NCI-H446 (cell line): ENCODE measurements at regions not wholly inside any gene's neighbourhood (a gene's known extent, or its start where the extent isn't known, plus 50 kb on each side); places are given as distances from the start of the nearest gene placed in this dataset.
A peak's percentile ranks its signal among the peaks of the same experiment; 100 is the strongest.

Experiments
- DNase-seq, 2 experiments: peaks; one replicate each; lab custom pipeline; 2025; lab: John Stamatoyannopoulos, UW

DNA sequence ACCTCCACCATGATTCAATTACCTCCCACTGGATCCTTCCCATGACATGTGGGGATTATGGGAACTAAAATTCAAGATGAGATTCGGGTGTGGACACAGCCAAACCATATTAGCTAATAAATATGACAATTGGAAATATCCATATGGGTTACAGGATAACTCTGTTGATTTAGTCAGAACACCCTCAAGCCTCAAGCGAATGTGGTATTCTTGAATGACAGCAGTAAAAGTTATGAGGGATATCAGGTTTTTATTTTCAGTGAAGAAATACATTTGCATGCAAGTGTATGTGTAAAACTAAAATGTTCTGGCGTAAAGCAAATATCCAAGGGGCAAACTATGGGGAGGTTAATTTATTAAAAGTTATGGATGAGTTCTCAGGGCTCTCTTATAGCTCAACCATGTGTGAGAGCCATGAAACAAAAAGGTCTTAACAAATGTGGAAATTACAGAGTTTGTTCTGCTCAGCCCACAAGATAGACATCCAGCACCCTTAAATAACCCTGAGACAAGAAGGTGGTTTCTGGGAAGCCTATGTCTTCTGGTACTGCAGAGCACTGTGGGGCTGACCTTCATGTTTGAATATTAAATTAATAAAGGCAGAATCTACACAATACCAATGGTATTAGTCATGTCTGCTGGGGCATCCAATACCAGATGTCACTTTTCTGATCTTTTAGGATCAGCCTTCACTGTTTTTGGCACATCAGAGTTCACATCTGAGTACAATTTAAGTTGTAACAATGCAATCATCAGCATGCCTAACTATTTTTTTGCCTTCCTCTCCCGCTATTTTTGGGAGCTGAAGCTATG lies 370.5 kb upstream of the RSPO3 start:
- no peak for DNase-seq

DNA sequence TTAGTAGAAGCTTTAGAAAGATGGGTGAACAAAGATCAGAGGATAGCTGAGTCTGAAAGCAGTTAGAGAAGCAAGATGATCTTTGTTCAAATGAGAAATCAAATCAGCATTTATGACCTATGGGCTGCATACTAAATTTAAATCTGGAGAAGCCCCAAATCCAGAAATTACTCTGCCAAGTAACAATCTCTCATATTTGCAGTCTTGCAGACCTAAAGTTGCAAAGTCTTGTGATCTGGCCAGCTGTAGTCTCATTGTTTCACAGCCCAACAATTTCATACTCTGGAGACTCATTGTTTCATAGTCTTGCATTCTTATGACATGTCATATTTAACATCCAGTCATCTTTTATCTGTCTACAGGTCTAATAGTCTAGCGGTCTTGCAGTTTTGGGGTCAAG lies 364.9 kb upstream of the RSPO3 start:
- DNase-seq, result no peak

DNA sequence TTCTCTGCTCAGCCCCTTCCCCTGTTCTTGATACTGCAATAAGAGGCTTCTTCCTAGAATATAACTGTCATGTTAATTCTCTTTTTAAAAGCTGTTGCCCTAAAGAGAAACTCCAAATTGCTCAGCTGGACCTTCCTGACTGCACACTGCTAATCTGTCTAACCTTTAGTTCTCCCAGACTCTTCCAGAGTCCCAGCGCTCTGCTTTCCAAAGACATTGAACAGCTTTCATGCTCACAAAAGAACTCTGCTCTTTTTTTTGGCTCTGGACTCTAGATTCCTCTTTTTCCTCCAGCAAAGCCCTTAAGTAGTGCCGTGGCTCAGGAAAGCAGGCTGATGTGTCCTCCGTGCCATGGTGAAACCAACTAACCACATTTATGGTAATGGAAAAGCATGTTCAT lies 356.6 kb upstream of the RSPO3 start:
- DNase-seq, result no peak

DNA sequence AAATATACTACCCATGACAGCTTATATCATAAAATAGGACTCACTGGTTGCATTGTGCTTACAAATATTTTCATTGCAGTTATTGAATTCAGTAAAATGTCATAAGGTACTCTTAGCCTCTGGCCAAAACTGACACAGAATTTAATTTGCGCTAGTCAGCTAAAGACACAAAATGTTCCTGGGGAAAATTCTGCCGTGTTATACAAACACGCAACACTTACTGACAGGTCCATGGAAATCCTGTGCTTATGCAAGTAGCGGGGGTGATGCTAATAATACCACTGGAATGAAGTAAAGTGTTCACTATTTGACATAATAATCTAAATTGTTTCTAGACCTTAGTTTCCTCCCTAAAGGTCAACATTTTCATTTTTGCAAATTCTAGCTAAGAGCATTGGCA lies 354.4 kb upstream of the RSPO3 start:
- DNase-seq, result no peak

DNA sequence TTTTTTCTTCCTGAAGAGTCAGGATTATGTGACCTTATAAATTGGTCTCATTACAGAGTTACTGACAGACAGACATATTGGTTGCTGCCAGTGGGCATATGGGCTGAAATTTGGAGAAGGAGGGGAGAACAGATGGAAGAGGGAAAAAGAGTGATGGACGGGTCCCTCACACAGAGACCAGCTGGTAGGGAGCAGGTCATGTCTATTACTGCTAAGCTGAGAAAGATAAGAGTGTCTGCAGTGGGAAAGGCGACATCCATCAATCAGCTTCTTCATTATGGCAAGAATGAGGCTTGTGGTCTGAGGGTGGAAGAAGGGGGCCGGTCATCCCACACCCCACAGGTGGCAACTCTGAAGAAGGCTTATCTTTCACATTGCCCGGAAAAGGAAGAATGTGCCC lies 353.8 kb upstream of the RSPO3 start:
- no peak for DNase-seq

DNA sequence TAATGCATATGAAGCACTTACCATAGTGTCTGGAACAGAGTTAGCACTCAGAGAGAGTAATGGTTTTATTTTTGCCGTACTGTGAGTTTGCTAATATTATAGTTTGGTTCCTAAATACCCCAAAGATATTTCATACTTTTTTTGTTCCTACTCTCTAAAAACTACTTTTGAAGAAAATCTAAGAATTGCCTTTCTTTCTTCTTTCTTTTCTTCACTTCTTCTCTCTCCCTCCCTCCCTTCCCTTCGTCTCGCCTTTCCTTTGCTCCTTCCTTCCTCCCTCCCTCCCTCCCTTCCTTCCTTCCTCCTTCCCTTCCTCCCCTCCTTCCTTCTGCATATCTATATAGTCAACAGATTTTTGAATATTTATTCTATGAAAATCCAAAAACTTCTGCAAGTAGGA lies 351.7 kb upstream of the RSPO3 start:
- DNase-seq, result no peak

DNA sequence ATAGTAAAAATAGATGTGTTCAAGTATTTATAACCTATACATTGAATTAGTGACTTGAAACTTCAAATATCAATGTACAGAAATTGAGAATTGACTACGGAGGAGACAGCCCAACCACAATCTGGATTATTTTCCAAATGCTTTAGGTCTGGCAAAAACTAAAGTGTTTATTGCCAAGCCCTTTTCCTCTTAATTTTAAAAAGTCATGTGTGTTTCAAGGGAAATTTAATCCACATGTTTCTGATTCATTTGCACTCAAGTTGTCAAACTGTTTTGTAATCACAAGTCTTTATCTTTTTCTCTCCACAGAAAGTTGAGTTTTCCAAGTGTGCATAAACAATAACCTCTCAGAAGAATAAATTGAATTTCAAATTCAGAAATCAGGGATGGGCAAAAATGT lies 350.8 kb upstream of the RSPO3 start:
- DNase-seq, result no peak

DNA sequence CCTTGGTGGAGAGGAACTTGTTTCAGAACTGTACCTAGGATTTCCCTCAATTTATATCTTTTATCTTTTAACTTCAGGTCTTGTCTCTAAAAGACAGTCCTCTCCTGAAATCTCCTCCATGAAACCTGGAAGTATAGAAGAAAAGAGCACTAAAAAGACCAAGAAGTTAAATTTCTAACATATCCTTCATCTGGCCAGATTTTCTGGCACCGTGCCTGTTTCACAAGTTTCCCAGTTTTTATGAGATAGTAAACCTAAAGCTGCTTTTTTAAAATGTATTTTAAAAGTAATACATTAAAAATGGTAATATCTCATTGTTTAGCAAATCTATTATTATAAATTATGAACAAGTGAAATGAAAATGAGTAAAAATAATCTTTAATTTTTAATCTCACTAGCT lies 348.3 kb upstream of the RSPO3 start:
- no peak for DNase-seq

DNA sequence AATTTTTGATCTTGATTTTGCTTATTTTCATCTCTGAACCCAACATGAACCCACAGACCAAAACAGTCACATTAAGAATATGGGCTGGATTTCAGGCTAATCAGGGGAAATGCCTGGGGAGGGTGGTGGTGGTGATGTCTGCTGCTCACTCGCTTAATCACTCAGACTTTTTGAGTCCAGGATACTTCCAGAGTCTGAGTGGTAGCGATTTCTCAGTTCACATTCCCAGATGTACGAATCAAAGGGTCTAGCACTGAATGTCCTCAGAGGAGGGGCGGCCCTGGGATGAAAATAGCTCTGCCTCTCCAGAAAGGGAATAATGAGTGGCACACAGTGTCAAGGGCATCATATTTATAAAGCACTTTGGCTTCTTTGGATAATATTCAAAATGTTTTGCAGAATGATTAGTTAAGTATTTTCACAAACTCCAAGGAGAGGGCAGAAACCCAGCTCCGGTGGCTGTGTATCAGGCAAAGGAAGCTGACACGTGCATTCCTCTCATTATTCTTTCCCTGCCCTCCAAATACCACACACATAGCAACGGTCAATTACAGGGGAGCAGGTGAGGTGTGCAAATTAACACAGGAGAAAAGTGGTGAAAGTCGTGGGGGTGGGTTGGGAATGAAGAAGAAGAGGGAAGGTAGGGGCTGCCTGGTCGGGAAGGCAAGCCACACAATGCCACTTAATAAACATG lies 345.2 kb upstream of the RSPO3 start:
- DNase-seq, result no peak

DNA sequence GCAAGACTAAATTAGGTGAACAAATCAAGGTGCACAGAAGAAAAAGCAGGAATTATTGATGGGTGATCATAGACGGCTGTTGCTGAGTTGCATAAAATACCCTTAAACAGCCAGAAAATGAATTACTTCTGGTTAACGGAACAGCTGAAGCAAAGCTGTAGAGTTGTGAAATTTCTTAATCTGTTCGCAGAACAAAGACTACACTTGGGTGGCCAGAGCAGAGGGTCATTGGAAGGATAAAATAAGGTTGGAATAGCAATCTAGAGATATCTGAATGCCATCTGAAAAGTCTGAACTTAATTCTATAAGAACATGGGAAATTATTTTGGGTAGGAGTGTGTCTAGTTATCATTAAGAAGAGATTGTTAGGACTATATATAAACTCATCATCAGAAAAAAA lies 339.1 kb upstream of the RSPO3 start:
- no peak for DNase-seq

DNA sequence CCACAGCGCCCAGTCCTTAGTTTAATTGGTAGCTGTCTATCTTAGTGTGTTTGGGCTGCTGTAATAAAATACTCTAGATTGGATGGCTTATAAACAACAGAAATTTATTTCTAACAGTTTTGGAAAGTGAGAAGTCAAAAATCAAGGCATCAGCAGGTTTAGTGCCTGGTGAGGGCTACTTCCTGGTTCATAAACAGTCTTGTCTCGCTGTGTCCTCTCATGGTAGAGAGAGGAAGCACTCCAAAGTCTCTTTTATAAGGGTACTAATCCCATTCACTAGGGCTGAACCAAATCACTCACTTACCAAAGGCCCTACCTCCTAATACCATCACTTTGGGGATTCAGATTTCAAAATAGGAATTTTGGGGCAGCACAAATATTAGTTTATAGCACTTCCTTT lies 336.9 kb upstream of the RSPO3 start:
- DNase-seq, result no peak

DNA sequence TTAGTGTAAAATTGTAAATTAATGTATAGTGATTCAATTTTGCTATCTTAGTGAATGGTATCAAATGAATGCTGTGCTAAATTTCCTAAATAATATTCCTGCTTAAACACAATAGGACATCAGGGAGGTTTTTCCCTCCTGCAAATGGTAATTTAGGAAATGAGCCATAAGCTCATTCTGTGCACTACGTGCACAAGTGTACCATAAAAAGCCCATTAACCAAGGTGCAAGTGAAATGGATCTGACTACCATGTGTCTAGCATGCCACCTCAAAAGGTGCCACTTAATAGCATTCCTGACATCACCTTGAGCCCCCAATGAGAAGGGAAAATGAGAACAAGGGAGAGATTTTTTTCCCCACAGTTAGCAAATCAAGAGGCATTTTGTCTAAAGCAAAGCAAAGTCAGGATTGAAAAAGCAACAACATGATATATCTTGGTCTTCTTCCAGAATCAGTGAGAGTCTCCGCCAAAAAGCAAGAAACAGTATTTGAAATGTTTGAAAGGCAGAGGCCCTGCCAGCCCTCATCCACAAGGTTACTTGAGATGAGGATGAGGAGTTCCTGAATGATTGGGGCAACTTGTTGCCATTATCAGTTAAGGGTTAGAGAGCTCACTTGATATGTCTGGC lies 334.2 kb upstream of the RSPO3 start:
- DNase-seq, result no peak

DNA sequence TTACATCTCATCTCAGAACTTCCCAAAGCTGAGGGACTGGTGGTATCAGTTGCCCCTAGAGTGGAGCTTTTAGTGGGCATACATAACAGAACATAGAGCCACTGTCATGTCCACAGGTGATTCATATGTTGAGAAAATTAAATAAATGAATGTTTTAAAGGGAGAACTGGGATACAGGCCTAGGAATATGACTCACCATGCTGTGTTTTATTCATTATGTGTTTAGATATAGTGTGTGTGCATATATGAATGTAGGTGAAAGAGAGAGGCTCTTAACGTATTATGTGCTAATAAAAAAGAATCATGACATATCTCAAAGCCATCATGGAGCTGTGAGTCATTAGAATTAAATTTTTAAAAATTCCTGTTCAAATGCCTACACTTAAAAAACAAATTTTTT lies 332.2 kb upstream of the RSPO3 start:
- no peak for DNase-seq

DNA sequence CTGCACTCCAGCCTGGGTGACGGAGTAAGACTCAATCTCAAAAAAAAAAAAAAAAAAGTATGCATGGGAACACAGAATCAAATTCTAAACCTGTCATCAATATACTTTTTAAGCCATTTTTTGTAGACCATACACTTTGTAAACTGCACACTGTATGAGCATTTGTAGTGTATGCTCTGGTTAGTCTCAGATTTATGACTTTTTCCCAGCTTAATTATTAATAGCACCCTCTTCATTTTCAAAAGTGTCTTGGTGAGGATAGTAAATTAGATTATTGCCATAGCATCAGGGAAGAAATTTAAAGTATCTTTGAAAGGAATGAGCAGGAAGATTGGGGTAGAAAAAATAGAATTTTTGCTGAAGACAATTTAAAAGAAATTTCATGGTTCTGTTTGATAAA lies 330.8 kb upstream of the RSPO3 start:
- no peak for DNase-seq

DNA sequence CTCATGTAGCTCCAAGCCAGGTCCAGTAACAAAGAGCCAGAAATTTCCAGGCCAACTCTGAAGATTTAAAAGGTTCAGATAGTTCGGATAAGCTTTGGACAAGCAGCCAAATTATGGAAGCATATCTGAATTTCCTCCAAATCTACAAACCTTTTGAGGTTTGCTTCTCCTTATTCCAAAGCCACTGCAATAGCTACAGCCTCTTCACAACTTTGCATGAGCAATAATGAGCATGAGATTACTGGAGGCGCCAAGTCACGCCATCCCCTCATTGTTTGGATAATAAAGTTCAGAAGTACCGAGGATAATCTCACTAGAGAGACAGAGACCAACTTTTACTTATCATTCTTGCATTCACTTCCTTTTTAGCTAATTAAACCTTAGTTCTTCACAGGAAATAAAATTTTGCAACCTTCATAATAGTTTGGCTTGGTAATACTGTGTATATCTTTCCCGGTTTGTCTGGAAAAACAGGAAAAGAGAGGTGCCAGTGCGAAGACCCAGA lies 329.6 kb upstream of the RSPO3 start:
- DNase-seq, result no peak

DNA sequence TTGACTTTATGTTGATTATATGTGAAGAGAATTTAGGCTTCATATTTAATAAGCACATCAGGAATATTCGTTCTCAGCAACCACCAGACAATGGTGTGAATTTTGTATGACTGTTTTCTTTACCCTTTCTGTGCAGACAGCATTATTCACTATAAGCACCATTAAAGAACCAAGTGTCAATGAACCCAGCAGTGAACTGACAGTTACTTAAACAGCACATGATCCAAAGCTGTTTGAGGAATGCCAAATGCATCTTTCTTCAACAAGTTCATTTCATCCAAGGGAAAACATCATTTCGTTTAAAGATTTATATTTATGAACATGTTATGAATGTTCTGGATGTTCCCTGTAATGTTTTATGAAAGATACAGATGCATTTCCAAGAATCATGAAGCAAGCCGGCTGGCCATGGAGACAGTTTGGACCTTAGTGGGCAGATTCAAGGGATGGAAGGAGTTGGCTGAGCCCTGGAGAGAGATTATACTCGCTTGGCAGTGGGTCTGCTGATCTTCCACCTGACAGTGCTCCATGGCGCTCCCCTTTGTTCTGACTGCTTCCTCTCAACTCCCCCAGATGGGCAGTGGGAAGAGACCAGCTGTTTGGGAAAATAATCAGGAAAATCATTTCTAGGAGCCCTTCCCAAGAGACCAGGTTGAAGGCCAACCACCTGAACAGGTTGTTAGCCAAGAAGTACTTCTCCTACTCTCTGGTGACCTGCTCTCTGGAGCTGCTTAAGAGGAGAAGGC lies 326.0 kb upstream of the RSPO3 start:
- DNase-seq, result no peak

DNA sequence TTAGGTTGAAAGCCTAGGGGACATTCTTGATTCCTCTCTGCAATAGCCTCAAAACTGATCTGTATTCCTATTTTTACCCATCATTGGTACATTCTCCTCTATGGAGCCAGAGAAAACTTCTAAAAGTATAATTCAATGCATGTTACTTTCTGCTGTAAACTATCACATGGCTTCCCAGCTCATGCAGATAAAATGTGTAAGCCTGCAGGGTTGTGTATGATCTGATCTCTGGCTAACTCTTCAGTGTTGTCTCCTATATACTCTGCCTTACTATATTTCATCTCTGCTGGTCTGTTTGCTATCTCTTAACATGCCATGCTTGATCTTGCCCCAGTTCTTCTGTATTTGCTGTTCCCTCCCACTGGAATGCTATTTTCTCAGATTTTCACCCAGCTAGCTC lies 323.3 kb upstream of the RSPO3 start:
- no peak for DNase-seq

DNA sequence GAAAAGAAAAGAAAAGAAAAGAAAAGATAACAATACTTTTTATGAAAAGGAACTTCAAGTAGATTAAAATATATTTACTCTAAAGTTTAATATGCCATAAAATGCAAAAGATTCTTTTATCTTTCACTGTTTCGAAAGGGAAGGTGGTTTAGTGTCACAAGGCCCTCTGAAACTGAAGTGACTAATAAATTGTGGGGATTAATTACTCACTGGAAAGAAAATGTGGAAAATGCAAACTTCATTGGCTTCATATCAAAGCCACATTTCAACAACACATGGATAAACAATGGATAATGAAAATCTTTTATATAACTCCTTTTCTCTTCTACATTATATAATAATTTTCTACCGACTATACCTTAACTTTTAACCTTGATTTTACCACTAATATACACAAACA lies 320.5 kb upstream of the RSPO3 start:
- no peak for DNase-seq

DNA sequence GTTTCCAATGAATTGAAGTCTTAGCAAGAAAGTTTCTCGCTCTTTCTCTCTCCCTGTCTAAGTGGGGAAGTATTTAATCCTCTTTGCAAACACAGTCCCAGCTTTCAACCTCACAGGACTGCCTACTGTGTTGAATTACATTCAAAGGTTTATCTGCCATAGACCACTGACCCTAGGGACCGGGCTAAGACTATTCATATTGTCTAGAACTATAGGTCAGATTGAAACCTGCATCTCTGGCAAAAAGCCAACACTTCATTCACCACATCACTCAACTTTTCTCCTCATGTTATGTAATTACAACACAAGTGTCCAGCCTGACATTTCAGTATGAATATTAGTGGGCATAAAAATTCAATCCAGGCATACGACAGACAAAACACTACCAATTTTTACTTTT lies 314.7 kb upstream of the RSPO3 start:
- DNase-seq, result no peak

DNA sequence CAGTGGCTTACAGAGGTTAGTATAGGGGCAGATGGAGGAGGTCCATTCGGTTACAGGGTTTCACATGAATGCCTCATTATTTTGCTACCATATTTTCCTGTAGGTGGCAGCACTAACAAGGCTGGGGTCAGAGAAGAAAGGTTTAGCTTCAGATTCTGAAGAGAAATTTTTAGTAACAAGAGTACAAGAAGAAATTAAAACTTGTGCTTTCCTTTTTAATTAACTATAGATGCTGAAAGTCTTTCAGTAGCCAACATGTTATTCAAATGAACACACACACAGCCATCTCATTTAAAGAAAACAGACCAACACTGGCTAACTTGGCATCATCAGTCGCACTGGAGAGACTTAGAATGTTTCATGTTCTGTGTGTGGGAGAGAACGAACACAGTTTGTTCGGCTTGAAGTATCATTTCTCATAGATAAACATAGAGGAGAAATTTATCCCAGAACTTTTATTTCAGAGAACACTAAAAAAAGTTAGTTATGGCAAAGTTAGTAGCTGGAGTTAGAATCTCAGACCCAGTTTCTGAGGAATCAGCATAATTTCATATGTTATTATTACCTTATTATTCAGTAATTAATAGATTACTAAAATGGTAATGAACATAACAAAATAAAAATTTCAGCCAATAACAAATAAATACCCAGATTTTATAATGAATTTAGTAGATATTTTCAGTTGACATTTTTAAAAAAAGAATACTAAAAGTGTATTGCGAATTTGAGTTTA lies 314.0 kb upstream of the RSPO3 start:
- DNase-seq, result peak; percentile 21 to 42

DNA sequence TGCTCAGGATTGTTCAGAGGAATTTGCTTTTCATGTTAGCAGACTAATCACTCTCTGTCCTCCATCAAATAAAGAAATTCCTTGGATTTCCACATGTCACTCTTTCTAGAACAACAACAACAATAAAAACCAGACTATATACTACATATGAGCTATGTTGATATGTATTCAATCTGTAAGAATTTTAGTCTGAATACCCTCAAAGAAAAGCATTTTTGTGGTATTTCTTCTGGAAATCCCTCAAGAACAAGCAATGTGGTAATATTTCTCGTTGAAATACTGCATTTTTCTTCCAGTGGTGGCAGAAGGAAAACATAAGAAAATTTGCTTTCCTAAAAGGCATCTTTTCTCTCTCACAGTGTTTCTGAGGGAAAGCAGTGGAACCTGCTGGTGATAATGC lies 312.6 kb upstream of the RSPO3 start:
- DNase-seq, result no peak

DNA sequence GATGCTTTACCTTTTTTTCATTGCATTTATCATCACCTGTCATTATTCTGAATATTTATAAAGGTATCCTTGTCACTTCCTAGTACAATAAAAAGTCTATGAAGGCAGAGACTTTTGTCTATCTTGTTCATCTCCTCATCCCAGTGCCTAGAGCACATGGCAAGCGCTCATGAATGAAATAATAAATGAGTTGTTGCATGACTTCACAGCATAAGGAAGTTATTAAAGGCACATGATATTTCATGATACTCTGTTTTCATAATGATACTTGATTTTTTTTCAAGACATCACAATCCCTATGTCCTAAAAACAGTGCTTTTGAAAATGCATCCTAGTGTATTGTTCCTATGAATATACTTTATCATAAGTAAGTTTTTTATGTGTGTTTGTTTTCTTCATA lies 310.6 kb upstream of the RSPO3 start:
- no peak for DNase-seq
